ENCODE measurements at regions not wholly inside any gene's neighbourhood (a gene's known extent, or its start where the extent isn't known, plus 50 kb on each side); places are given as distances from the start of the nearest gene placed in this dataset.

GRCh38 chr6:156688620-156688971 lies 88.6 kb upstream of the ARID1B start:
- TF ChIP-seq POLR2A (IDR thresholded peaks at IDR 0.05; ENCODE audit: low read length), result no peak
- no peak for TF ChIP-seq GATA1 (IDR thresholded peaks at IDR 0.05; ENCODE audit: low read depth, low read length)
